Mammary epithelial cell (primary cell): ENCODE measurements at regions not wholly inside any gene's neighbourhood (a gene's known extent, or its start where the extent isn't known, plus 50 kb on each side); places are given as distances from the start of the nearest gene placed in this dataset.

Experiments
- CTCF ChIP-seq, 2 donors: IDR thresholded peaks in 1 of 2; conservative IDR thresholded peaks in 1 of 2; 2 replicates each; pipeline ENCODE4 v1.5.1; 2011 to 2012; ENCODE audit warnings: inconsistent platforms in 2 of 2, low read length in 2 of 2, mild to moderate bottlenecking in 2 of 2, control low read depth in 1 of 2, low read depth in 1 of 2; ENCODE audit not compliant: insufficient read depth in 1 of 2; ENCODE audit errors: extremely low read depth in 1 of 2
- EZH2 ChIP-seq: IDR thresholded peaks from 2 replicates; pipeline ENCODE4 v1.6.1; 2012; ENCODE audit warnings: low read length, inconsistent platforms, borderline replicate concordance

- TF ChIP-seq CTCF (conservative IDR thresholded peaks at IDR 0.05 in 1 of 2, IDR thresholded peaks at IDR 0.05 in 1 of 2; ENCODE audit: extremely low read depth in 1 of 2, insufficient read depth in 1 of 2, low read depth in 1 of 2, low read length in 2 of 2) (no peak), EZH2 (no peak)
Observed at GRCh38 chr5:74975582-74975981, 76.8 kb downstream of the GCNT4 start.
